NCI-H345 treated with DMSO at 0.1 percent for 48 hours (cell line): ENCODE measurements at regions not wholly inside any gene's neighbourhood (a gene's known extent, or its start where the extent isn't known, plus 50 kb on each side); places are given as distances from the start of the nearest gene placed in this dataset.

Experiments
- DNase-seq: peaks from one replicate; lab custom pipeline; 2025; ENCODE audit not compliant: unreplicated experiment; lab: John Stamatoyannopoulos, UW

- DNase-seq: no peak
Measured at GRCh38 chr14:101495827-101496775, 65.2 kb upstream of the DIO3 start.

DNA sequence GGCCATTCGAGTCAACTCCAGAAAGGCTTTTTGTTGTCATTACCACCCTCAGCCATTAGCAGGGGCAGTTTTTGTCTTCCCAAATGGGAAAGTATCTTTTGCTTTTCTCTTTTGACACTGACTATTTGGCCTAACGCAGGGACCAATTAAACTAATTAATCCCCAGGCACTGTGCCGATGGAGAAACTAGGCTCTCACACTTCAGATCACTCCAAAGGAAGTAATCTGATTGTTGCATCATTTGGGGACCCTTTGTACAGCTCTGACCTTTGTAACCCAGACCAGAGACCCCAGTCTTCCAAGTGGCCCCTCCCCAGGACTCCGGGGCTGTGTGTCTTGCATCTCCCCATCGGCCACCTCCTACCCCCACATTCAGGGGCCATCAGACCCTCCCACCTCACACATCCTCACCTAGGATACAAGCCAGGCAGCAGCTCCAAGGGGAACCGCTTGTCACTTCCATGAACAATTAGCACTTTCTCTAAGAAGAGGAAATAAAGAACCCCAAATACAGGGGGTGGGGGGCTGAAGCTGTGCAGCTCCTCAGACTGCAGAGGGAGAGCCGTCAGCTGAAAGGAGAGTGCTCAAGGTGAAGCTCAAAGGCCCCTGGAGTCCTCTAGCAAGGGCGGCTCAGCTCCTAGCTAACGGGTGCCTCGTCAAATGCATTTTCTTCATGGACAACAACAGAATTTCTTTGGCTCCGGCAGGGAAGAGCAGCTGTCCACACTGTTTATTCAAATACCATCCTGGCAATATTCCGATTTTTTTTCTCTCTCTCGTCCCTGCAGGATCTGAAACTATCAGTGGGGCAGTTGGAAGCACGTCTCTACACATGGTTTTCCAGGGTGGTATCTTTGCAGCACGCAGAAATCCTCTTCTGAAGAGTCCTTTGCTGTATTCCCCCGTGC is 64.3 kb upstream of the DIO3 start:
- no peak for DNase-seq

- no peak for DNase-seq
Measured at GRCh38 chr14:101497684-101498525, 63.4 kb upstream of the DIO3 start.

- DNase-seq: no peak
Measured at GRCh38 chr14:101498526-101498860, 62.8 kb upstream of the DIO3 start.

DNA sequence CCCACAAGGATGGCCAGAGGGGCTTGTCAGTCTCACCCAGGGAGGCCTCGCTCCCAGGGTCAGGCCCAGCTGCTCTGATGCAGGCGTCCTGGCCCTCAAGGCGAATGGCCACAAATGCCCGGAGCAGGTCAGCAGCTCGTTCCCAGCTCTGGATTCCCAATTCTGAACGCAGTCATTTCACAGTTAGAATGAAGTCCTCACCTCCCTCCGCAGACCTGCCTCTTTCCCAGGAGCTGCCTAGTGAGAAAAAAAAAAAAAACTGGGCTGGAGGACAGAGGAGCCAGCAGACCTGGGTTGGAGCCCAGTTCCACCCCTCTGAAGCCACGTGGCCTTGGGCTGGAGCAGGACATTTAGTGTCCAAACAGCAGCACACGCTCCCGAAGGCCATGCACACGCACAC is 62.2 kb upstream of the DIO3 start:
- DNase-seq: no peak

- DNase-seq: no peak
Measured at GRCh38 chr14:101499513-101499912, 61.8 kb upstream of the DIO3 start.

DNA sequence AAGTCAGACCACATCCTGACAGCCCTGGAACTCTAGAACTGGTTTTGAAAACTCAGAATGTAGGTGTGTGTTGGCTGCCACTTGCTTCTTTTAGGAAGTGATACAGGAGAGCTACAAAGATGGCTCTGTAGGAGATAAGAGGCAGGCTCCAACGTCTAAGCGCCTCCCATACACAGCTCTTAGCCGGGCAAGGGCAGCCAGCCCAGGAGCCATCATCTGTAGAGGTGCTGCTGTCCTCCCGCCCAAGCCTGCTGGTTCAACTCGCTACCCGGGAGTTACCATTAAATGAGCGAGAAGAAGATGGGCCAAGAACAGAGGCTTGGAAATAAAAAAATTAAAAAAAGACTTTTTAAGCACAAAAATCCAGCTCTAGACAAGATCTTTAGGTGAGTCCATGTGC is 61.2 kb upstream of the DIO3 start:
- DNase-seq: no peak

DNA sequence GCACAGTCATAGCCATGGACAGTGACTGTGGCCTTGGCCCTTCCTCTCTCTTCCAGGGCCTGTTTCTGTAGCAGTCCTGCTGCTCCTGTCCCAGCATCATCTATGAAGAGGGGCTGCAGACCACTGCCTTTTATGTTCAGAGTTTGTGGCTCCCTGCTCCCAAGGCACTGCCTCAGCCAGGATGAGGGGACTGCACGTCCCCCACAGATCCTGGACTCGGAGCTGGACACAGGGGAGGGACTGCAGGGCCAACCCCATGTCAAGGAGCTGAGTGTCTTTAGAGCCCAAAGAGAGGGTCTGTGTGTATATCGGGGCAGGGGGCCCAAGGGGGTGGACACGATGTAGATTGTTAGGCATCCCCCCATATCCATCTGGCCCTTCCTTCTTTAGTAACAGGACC is 60.6 kb upstream of the DIO3 start:
- no peak for DNase-seq

GRCh38 chr14:101501341-101501740 is 60.0 kb upstream of the DIO3 start:
- DNase-seq: no peak

DNA sequence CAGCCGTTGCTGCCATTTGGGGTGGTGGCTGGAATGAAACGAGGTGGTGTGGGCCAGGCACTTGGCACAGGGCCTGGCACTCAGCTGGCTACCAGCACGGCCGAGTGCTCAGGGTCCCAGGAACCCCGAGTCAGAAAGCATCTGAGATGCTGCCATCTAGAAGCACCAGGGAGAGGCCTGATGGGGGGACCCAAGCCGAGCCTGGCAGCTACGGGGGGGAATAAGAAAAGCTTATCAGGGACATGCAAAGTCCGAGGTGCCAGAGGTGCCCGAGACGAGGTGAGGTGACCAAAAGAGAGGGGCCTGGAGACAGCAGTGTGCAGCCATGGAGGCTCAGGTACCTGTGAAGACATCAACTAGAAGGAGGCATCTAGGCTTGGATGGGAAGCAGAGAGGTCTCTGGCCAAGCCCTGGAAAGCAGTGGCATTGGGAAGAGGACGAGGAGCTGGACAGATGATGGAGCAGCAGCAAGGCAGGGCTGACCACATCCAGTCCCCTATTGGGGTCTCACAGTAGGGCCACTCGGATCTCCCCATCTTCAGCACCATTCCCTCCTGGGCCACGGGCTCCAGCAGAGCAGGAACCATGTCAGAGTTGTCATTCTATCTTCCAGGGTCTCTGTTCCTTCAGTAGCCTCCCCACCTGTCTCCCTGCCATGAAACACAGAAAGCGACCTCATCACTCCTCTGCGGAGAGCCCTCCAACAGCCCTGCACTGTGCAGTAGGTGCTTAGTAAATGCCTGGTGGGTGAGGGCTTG is 59.3 kb upstream of the DIO3 start:
- DNase-seq: no peak

- no peak for DNase-seq
Measured at GRCh38 chr14:101502761-101503392, 58.4 kb upstream of the DIO3 start.

- DNase-seq: no peak
Measured at GRCh38 chr14:101503431-101504095, 57.7 kb upstream of the DIO3 start.

DNA sequence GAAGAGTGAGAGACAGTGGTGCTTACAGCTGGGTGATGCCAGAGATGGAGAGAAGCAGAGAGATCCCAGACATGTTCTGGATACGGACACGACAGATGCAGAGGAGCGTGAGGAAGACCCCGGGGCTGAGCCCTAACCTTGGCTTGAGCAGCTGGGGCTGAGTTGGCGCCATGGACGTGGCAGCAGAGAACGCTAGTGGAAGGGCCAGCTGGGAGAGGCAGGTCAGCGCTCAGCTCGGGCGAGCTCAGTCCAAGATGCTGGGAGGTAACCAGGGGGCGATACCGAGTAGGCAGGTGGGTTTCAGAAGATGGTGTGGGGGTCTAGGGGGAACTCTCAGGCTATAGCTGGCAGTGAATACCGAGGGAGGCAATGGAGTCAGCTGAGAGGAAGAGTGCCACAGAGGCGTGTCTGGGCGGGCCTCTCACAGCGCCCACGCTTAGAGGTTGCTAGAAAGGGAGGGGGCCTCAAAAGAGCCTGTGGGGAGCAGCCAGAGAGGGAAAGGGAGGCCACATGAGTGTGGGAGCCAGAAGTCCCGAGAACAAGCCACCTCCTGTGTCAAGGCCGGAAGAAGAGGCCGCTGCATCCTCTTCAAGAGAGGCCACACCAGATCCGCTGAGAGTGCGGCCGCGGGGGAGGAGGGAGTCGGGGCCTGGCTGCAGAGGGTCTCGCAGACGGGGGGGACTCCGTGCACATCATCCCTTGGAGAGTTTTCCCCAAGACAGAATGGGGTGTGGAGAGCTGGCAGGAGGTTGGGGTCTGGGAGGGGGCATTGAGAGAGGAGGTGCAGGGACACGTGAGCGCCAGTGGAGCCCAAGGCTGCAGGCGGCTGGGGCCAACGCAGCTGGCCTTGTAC is 57.0 kb upstream of the DIO3 start:
- no peak for DNase-seq

DNA sequence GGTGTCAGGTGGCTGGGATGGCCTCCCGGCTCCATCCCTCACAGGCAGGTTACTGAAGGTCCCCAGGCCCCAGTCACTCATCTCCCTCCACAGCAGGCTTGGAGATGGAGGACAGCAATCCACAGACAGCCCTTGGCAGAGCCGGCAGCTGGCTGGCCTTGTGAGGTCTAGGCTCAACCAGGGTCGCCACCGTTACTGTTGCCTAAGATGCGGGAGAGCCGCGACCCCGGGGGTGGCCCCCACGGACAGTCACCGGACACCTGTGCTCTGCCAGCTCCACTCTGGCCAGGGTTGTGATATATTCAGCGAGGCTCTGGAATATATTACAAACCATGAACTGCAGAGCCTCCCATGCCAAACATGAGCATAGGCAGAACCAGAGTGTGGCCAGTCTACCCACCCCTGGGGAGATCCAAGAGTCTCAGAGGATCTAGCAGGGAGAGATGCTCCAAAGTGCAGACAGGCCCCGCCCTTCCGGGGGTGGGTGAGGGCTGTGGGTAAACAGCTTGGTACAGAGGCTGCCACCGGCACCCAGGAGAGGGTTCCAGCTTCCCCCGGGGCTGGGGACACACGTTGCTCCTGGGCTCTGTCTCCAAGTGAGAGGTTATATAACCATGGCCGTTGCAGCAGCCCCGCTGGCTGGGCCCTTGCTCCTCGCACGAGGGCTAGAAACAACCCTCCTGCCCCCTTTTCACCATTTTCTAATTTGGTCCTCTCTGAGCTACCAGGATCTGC is 55.9 kb upstream of the DIO3 start:
- no peak for DNase-seq

DNA sequence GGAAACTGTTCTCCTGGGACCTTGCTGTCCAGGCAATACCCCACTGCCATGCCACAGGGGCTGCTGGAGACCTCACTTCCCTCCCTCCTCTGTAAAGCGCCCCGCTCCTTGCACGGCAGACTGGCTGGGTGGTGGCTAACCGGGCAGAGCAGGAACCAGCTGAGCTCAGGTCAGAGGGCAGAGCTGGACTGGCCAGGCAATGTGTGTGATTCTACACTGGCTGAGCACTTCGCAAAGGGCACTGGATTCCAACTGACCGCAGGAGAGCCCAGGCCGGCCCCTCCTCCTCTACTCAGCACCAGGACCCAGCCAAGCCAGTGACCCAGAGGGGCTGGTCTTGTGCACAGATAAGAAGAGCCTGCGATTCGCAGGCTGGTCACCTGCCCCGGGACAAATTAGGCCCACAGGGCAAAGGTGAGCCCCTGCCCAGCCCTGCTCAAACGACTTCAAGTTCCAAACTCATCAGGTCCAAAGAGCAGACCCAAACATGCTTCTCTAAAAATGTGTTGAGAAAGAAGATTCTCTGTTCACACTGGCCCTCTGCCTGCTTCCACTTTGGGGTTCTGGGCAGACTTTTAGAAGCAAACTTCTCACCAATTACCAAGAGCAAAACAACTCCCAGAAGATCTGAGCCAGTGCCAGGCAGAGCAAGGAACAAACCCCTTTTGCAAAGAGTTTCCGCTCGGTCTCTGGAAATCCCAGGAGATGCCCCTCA is 54.9 kb upstream of the DIO3 start:
- no peak for DNase-seq

DNA sequence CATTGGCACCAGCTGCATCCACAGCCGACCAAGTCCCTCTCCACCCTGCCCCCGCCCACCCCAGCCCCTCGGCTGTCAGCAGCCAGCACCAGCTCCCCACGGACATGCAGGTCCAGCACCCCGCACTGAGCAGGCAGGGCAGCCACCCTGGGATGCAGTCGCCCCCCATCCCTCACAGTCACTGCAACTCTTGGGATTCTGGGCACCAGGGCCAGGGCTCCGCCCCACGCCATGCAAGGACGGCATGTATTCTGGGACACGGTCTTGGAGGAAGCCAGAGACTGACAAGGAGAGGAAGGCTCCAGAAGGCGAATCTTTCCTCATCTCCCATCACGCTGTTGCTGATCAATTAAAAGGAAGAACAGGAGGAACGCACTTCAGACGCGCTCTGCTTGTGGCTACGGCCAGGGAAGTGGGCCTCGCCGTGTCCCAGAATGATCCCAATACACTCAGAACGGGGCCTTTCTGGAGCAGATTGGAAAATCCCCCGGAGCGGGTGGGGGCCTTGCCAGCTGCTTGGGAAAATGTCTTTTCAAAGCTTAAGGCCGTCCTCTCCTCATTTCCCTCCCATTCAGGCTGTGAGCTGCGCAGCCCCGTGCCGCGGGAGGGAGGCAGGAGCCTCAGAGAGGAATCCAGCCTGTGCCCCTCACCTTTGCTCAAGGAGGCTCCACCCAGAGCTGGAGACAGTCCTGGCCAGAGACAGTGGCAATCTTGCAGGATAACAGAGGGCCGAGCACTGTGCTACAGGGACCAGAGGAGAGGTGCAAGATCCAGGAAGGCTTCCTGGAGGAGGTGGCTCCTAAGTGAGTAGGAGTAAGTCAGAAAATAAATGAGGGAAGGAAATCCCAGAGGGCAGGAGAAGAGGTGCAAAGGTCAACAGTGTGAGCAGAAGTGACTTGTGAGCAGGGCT is 54.1 kb upstream of the DIO3 start:
- DNase-seq: no peak
